Neural progenitor cell (in vitro differentiated cells): ENCODE measurements at regions not wholly inside any gene's neighbourhood (a gene's known extent, or its start where the extent isn't known, plus 50 kb on each side); places are given as distances from the start of the nearest gene placed in this dataset.

ENCODE experiments used
- DNase-seq: peaks from one replicate; pipeline ENCODE4 v3.0.0-alpha.2; 2016; ENCODE audit warnings: low spot score
- H2AFZ ChIP-seq: fragments of 200-600 bp; sonication (generic); replicated peaks from 2 replicates; pipeline ENCODE4 v1.6.1; 2016; ENCODE audit warnings: antibody characterized with exemption
- H3F3A ChIP-seq: fragments of 200-600 bp; sonication (generic); 2 replicates; pipeline ENCODE4 v1.6.1; 2016; ENCODE audit warnings: antibody characterized with exemption, low read depth
- H3K27ac ChIP-seq: fragments of 200-600 bp; sonication (generic); 2 replicates; pipeline ENCODE4 v1.5.1; 2016; ENCODE audit warnings: mild to moderate bottlenecking
- H3K27me3 ChIP-seq: fragments of 200-600 bp; sonication (generic); 2 replicates; pipeline ENCODE4 v1.6.1; 2016; ENCODE audit warnings: mild to moderate bottlenecking, moderate library complexity
- H3K36me3 ChIP-seq: fragments of 200-600 bp; sonication (generic); 2 replicates; pipeline ENCODE4 v1.5.1; 2016
- H3K4me1 ChIP-seq: fragments of 200-600 bp; sonication (generic); 2 replicates; pipeline ENCODE4 v1.6.1; 2016; ENCODE audit warnings: mixed run types
- H3K4me2 ChIP-seq: fragments of 200-600 bp; sonication (generic); 2 replicates; pipeline ENCODE4 v1.6.1; 2016
- H3K4me3 ChIP-seq: fragments of 200-600 bp; sonication (generic); 2 replicates; pipeline ENCODE4 v1.5.1; 2016
- H3K79me2 ChIP-seq: fragments of 200-600 bp; sonication (generic); 2 replicates; pipeline ENCODE4 v1.6.1; 2016; ENCODE audit warnings: low read depth
- H3K9ac ChIP-seq: fragments of 200-600 bp; sonication (generic); 2 replicates; pipeline ENCODE4 v1.6.1; 2016
- H3K9me3 ChIP-seq: fragments of 200-600 bp; sonication (generic); 2 replicates; pipeline ENCODE4 v1.5.1; 2016; ENCODE audit warnings: low read depth
- H4K20me1 ChIP-seq: fragments of 200-600 bp; sonication (generic); 2 replicates; pipeline ENCODE4 v1.6.1; 2016; ENCODE audit warnings: low read depth
- H3K27ac Mint-ChIP-seq: 3 replicates; pipeline ENCODE4 v1.8.0; 2021; ENCODE audit warnings: mixed read lengths
- H3K27me3 Mint-ChIP-seq: 2 replicates; pipeline ENCODE4 v1.8.0; 2022; ENCODE audit warnings: low read depth, mild to moderate bottlenecking, inconsistent platforms, moderate library complexity, mixed read lengths; ENCODE audit not compliant: insufficient read depth
- H3K36me3 Mint-ChIP-seq: 3 replicates; pipeline ENCODE4 v1.8.0; 2021; ENCODE audit warnings: mixed read lengths
- H3K4me1 Mint-ChIP-seq: 3 replicates; pipeline ENCODE4 v1.8.0; 2021; ENCODE audit warnings: mixed read lengths
- H3K4me3 Mint-ChIP-seq: 3 replicates; pipeline ENCODE4 v1.8.0; 2021; ENCODE audit warnings: mild to moderate bottlenecking, moderate library complexity, mixed read lengths
- H3K9me3 Mint-ChIP-seq: 3 replicates; pipeline ENCODE4 v1.8.0; 2020; ENCODE audit warnings: mixed read lengths
- EZH2 ChIP-seq: fragments of 200-600 bp; sonication (generic); IDR thresholded peaks from 2 replicates; pipeline ENCODE4 v1.6.1; 2017; ENCODE audit warnings: antibody characterized with exemption, mild to moderate bottlenecking, moderate library complexity
- EZH2phosphoT487 ChIP-seq: fragments of 200-600 bp; sonication (generic); IDR thresholded peaks from 2 replicates; pipeline ENCODE4 v1.6.1; 2017; ENCODE audit warnings: antibody characterized with exemption
- TF ChIP-seq, protein P1 (sequence below): fragments of 200-600 bp; sonication (generic); IDR thresholded peaks from 2 replicates; pipeline ENCODE4 v1.5.1; 2017; ENCODE audit warnings: antibody characterized with exemption, mild to moderate bottlenecking

DNA sequence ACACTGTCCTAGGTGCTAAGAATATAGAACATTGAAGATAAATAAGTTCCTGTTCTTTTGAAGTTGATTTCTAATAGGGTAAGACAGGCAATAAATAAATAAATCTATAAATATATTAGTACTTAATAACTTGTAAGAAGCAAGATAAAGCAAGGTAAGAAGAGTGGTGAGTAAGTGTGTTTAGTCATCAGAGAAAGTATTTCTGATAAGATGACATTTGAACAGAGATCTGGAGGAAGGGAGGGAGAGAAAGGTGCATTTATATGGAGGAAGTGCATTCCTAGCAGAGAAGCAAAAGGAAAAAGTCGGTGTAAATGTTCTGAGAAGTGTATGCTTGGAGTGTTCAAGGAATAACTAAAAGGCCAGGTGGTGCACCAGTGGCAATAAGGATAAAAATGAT, 184.4 kb upstream of the GRIP1 start:
- no peak for DNase-seq
- peaks cover 4% of the 10 kb centered on the region for H3K4me1 Mint-ChIP-seq
- H3K9me3 Mint-ChIP-seq, result no peaks in the 10 kb centered on the region
- H3K27me3 ChIP-seq, result no peaks in the 10 kb centered on the region
- H3K4me3 Mint-ChIP-seq, result no peak overlapping the region
- no peaks in the 10 kb centered on the region for H3K79me2 ChIP-seq
- H3K4me2 ChIP-seq, result no peak overlapping the region
- TF ChIP-seq EZH2 (no peak), EZH2phosphoT487 (no peak)
- TF ChIP-seq, protein P1, sequence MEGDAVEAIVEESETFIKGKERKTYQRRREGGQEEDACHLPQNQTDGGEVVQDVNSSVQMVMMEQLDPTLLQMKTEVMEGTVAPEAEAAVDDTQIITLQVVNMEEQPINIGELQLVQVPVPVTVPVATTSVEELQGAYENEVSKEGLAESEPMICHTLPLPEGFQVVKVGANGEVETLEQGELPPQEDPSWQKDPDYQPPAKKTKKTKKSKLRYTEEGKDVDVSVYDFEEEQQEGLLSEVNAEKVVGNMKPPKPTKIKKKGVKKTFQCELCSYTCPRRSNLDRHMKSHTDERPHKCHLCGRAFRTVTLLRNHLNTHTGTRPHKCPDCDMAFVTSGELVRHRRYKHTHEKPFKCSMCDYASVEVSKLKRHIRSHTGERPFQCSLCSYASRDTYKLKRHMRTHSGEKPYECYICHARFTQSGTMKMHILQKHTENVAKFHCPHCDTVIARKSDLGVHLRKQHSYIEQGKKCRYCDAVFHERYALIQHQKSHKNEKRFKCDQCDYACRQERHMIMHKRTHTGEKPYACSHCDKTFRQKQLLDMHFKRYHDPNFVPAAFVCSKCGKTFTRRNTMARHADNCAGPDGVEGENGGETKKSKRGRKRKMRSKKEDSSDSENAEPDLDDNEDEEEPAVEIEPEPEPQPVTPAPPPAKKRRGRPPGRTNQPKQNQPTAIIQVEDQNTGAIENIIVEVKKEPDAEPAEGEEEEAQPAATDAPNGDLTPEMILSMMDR, result no peak
- H3K4me1 ChIP-seq, result no peaks in the 10 kb centered on the region
- no peak overlapping the region for H3K4me3 ChIP-seq
- H4K20me1 ChIP-seq, result peaks cover 9% of the 10 kb centered on the region
- no peaks in the 10 kb centered on the region for H3K9me3 ChIP-seq
- H3K9ac ChIP-seq, result no peak overlapping the region
- H3F3A ChIP-seq, result no peaks in the 10 kb centered on the region
- no peaks in the 10 kb centered on the region for H3K36me3 Mint-ChIP-seq
- no peak overlapping the region for H2AFZ ChIP-seq
- no peaks in the 10 kb centered on the region for H3K36me3 ChIP-seq
- H3K27me3 Mint-ChIP-seq, result no peaks in the 10 kb centered on the region
- H3K27ac Mint-ChIP-seq, result no peak overlapping the region
- H3K27ac ChIP-seq, result no peak overlapping the region

DNA sequence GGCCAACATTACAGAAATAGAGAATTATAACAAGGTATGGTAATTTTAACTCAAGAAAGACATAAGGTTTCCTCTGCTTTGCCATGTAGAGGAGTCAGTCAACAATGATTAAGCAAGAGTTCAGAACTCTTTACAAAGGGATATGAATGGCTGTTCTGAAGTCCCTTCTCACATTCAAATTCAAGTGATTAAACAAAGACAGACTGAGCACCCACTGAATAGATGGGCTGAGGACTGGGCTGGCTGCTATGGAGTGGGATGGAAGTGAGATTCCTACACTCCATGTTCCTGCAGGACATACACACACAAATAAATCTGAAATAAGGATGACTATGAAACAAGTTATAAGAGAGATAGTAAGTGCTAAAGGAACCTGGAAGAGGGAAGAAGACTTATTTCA, 199.0 kb upstream of the GRIP1 start:
- Histone ChIP-seq H3F3A (no peaks in the 10 kb centered on the region), H3K36me3 (no peaks in the 10 kb centered on the region), H2AFZ (no peak overlapping the region), H3K4me1 (peaks cover 7% of the 10 kb centered on the region), H3K4me3 (no peak overlapping the region), H4K20me1 (peaks cover 9% of the 10 kb centered on the region), H3K79me2 (no peaks in the 10 kb centered on the region), H3K27me3 (no peaks in the 10 kb centered on the region), H3K4me2 (no peak overlapping the region), H3K9me3 (no peaks in the 10 kb centered on the region), H3K27ac (no peak overlapping the region), H3K9ac (no peak overlapping the region)
- no peak for DNase-seq
- Mint-ChIP-seq H3K4me1 (peaks cover 10% of the 10 kb centered on the region), H3K27ac (no peak overlapping the region), H3K9me3 (no peaks in the 10 kb centered on the region), H3K36me3 (no peaks in the 10 kb centered on the region), H3K4me3 (no peak overlapping the region), H3K27me3 (peaks cover 3% of the 10 kb centered on the region)
- TF ChIP-seq, protein P1, result no peak
- TF ChIP-seq EZH2phosphoT487, result no peak
- TF ChIP-seq EZH2, result no peak

DNA sequence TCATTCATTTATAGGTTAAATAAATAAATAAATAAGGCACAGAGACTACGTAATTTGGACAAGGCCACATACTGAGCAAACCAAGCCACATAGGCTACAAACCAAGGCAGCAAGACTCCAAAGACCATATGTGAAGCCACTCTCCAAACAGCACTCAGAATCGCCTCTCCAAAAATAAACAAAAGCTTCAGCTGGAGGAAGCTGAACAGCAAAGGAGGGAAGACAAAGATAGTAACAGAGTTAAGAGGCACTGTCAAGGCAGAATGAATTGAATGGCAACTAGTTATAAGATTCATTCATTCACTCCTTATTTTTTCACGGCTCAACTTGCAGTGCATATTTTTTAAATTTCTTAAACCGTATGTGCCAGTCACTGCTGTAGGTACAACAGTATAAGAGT, 200.5 kb upstream of the GRIP1 start:
- no peaks in the 10 kb centered on the region for H3F3A ChIP-seq
- no peak overlapping the region for H3K27ac ChIP-seq
- H3K27ac Mint-ChIP-seq, result no peak overlapping the region
- H3K36me3 Mint-ChIP-seq, result no peaks in the 10 kb centered on the region
- H3K79me2 ChIP-seq, result no peaks in the 10 kb centered on the region
- H3K9ac ChIP-seq, result no peak overlapping the region
- TF ChIP-seq, protein P1, result no peak
- TF ChIP-seq EZH2 (no peak), EZH2phosphoT487 (no peak)
- DNase-seq, result no peak
- H3K4me3 ChIP-seq, result no peak overlapping the region
- H4K20me1 ChIP-seq, result peaks cover 18% of the 10 kb centered on the region
- no peaks in the 10 kb centered on the region for H3K36me3 ChIP-seq
- H3K4me2 ChIP-seq, result no peak overlapping the region
- H3K4me1 ChIP-seq, result peaks cover 7% of the 10 kb centered on the region
- H3K9me3 ChIP-seq, result no peaks in the 10 kb centered on the region
- H3K27me3 ChIP-seq, result no peaks in the 10 kb centered on the region
- H3K9me3 Mint-ChIP-seq, result no peaks in the 10 kb centered on the region
- H3K4me1 Mint-ChIP-seq, result peaks cover 14% of the 10 kb centered on the region
- peaks cover 3% of the 10 kb centered on the region for H3K27me3 Mint-ChIP-seq
- no peak overlapping the region for H3K4me3 Mint-ChIP-seq
- no peak overlapping the region for H2AFZ ChIP-seq

DNA sequence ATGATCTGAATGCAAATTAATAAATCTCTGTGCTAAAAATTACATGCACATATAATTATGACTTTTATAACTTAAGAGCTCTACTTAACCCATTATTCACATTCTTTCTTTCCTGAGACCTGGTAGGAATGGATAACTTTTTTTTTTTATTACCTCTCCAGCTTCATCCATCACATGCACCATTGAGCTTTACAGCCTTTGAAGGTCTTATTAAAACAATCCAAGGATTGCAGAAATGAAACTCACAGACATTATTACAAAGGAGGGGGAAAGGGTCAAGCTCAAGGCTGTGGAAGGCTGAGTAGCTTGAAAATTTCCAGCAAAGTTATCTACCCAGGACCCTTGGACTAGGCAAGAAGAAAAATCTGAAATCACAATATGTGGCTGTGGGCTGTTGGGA, 202.5 kb upstream of the GRIP1 start:
- peaks cover 8% of the 10 kb centered on the region for H3F3A ChIP-seq
- no peak overlapping the region for H3K4me2 ChIP-seq
- H3K27me3 ChIP-seq, result no peaks in the 10 kb centered on the region
- Mint-ChIP-seq H3K4me1 (peaks cover 17% of the 10 kb centered on the region), H3K4me3 (no peak overlapping the region), H3K9me3 (no peaks in the 10 kb centered on the region), H3K27me3 (peaks cover 6% of the 10 kb centered on the region), H3K36me3 (no peaks in the 10 kb centered on the region), H3K27ac (no peak overlapping the region)
- no peaks in the 10 kb centered on the region for H3K36me3 ChIP-seq
- no peaks in the 10 kb centered on the region for H3K79me2 ChIP-seq
- DNase-seq, result no peak
- no peak overlapping the region for H3K4me3 ChIP-seq
- peaks cover 24% of the 10 kb centered on the region for H4K20me1 ChIP-seq
- TF ChIP-seq EZH2, result no peak
- TF ChIP-seq EZH2phosphoT487, result no peak
- TF ChIP-seq, protein P1, result no peak
- no peak overlapping the region for H3K27ac ChIP-seq
- H3K4me1 ChIP-seq, result peaks cover 16% of the 10 kb centered on the region
- no peak overlapping the region for H3K9ac ChIP-seq
- H2AFZ ChIP-seq, result no peak overlapping the region
- no peaks in the 10 kb centered on the region for H3K9me3 ChIP-seq
